ENCODE measurements at regions not wholly inside any gene's neighbourhood (a gene's known extent, or its start where the extent isn't known, plus 50 kb on each side); places are given as distances from the start of the nearest gene placed in this dataset.

- TF ChIP-seq EZH2 (IDR thresholded peaks at IDR 0.05; ENCODE audit: low read depth, unreplicated experiment) (no peak), ETS1 (IDR thresholded peaks at IDR 0.05) (no peak), STAT1 (IDR thresholded peaks at IDR 0.05; ENCODE audit: unreplicated experiment) (no peak), NANOG (IDR thresholded peaks at IDR 0.05; ENCODE audit: borderline replicate concordance) (no peak)
These were observed 360.9 kb downstream of the FGF9 start (continued) for GRCh38 chr13:22031702-22032286.

DNA sequence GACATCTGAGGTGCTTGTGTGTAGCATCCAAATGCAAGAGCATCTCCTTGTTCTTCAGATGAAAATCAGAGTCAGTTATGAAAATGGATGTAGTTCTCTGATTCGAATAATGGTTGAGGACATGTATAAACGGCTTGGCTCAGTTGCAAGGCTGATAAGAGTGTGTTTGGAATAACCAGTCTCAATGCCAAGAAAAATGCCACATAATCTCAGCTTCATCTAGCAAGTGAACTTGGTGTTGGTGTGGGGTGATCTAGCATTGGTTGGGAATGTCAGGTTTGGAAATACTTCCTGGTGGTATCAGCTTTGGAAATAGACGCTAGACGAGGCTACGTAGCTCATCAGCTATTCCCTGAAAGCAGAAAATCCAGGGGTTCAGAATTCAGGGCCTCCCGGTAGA lies 362.0 kb downstream of the FGF9 start:
- Histone ChIP-seq H3K4me2 (no peak overlapping the region), H3K79me2 (replicated peaks; ENCODE audit: insufficient read depth) (no peaks in the 10 kb centered on the region), H3K4me3 (no peak overlapping the region), H3K4me1 (ENCODE audit: insufficient read depth) (no peaks in the 10 kb centered on the region), H3F3A (replicated peaks; ENCODE audit: low read depth) (no peaks in the 10 kb centered on the region), H3K9me2 (ENCODE audit: insufficient read depth) (0 out of 2 replicates have a peak, but pooled peaks cover 4% of the 10 kb centered on the region), H3K27ac (ENCODE audit: low read depth) (no peak overlapping the region), H4K20me1 (replicated peaks; ENCODE audit: insufficient read depth) (no peaks in the 10 kb centered on the region), H3K36me3 (ENCODE audit: insufficient read depth) (no peaks in the 10 kb centered on the region), H2AFZ (no peak overlapping the region), H3K27me3 (ENCODE audit: insufficient read depth) (no peaks in the 10 kb centered on the region)
- H3K36me3 Mint-ChIP-seq (ENCODE audit: low read depth): no peaks in the 10 kb centered on the region
- H3K27me3 Mint-ChIP-seq (ENCODE audit: insufficient read depth, low read depth, poor library complexity): peaks cover 10% of the 10 kb centered on the region
- ATAC-seq: no peak
- H3K9me3 Mint-ChIP-seq: no peaks in the 10 kb centered on the region; the same call in 2 of the 3 replicates
- no peak for DNase-seq (ENCODE audit: low spot score)
- H3K4me3 Mint-ChIP-seq: no peak overlapping the region
- H3K4me1 Mint-ChIP-seq: no peaks in the 10 kb centered on the region
- H3K27ac Mint-ChIP-seq: no peak overlapping the region
- TF ChIP-seq ETS1 (IDR thresholded peaks at IDR 0.05) (no peak), CREB1 (CRISPR knock-in tag; IDR thresholded peaks at IDR 0.05; ENCODE audit: low read depth) (no peak), ZNF114 (CRISPR knock-in tag; IDR thresholded peaks at IDR 0.05) (no peak), ZNF331 (CRISPR knock-in tag; IDR thresholded peaks at IDR 0.05; ENCODE audit: low read depth) (no peak), REST (IDR thresholded peaks at IDR 0.05; ENCODE audit: unreplicated experiment) (no peak), EZH2 (IDR thresholded peaks at IDR 0.05; ENCODE audit: low read depth, unreplicated experiment) (no peak), NANOG (IDR thresholded peaks at IDR 0.05; ENCODE audit: borderline replicate concordance) (no peak), STAT1 (IDR thresholded peaks at IDR 0.05; ENCODE audit: unreplicated experiment) (no peak), JUNB (IDR thresholded peaks at IDR 0.05; ENCODE audit: unreplicated experiment) (no peak), CTCF (conservative IDR thresholded peaks at IDR 0.05; ENCODE audit: low read depth in 2 of 2) (no peak), POLR2AphosphoS5 (IDR thresholded peaks at IDR 0.05; ENCODE audit: low read depth) (no peak)

Data from GM23338 (cell line).